ENCODE measurements at regions not wholly inside any gene's neighbourhood (a gene's known extent, or its start where the extent isn't known, plus 50 kb on each side); places are given as distances from the start of the nearest gene placed in this dataset.

- TF ChIP-seq EZH2 (IDR thresholded peaks at IDR 0.05; ENCODE audit: borderline replicate concordance, insufficient read depth, low read depth, low read length, poor library complexity, severe bottlenecking): no peak
- TF ChIP-seq CTCF (IDR thresholded peaks at IDR 0.05): no peak
Measured at GRCh38 chr10:64408391-64409183, 887.4 kb downstream of the REEP3 start.

Data from B cell (primary cell).